HL-60 (cell line): ENCODE measurements at regions not wholly inside any gene's neighbourhood (a gene's known extent, or its start where the extent isn't known, plus 50 kb on each side); places are given as distances from the start of the nearest gene placed in this dataset.
"Not testable (repeated sequence)": the region's sequence is repeated elsewhere in the genome, so short reads cannot be mapped to it uniquely, and the experiment has no call there.

Experiments
- DNase-seq, 2 experiments: peaks; one replicate each; pipeline ENCODE4 v3.0.0-alpha.2; 2010 to 2020; ENCODE audit warnings: low read depth in 1 of 2, low spot score in 1 of 2
- H3K27ac ChIP-seq: fragments of 250-450 bp; sonication (Bioruptor Pico); replicated peaks from 2 replicates; pipeline ENCODE4 v1.5.1; 2020; ENCODE audit warnings: mild to moderate bottlenecking, moderate library complexity
- H3K27me3 ChIP-seq: fragments of 250-450 bp; sonication (Bioruptor Pico); 2 replicates; pipeline ENCODE4 v1.5.1; 2021; ENCODE audit warnings: mild to moderate bottlenecking, moderate library complexity; ENCODE audit not compliant: insufficient read depth, poor library complexity, severe bottlenecking
- H3K4me3 ChIP-seq: replicated peaks from 2 replicates; pipeline ENCODE4 v1.5.1; 2011; ENCODE audit warnings: mild to moderate bottlenecking, control low read depth, low read length; ENCODE audit not compliant: insufficient read depth
- CTCF ChIP-seq: IDR thresholded peaks from one replicate; pipeline ENCODE4 v1.5.1; 2011; ENCODE audit warnings: low read length, control low read depth, inconsistent platforms; ENCODE audit not compliant: insufficient read depth
- GABPA ChIP-seq: IDR thresholded peaks from 2 replicates; pipeline ENCODE4 v1.6.1; 2012; ENCODE audit warnings: low read depth
- POLR2AphosphoS5 ChIP-seq: IDR thresholded peaks from 2 replicates; pipeline ENCODE4 v1.6.1; 2012; ENCODE audit warnings: low read depth
- REST ChIP-seq: IDR thresholded peaks from 2 replicates; pipeline ENCODE4 v1.6.1; 2012; ENCODE audit warnings: low read depth; ENCODE audit not compliant: insufficient replicate concordance
- SPI1 ChIP-seq: IDR thresholded peaks from 2 replicates; pipeline ENCODE4 v1.6.1; 2012; ENCODE audit warnings: low read depth, mild to moderate bottlenecking, borderline replicate concordance

DNA sequence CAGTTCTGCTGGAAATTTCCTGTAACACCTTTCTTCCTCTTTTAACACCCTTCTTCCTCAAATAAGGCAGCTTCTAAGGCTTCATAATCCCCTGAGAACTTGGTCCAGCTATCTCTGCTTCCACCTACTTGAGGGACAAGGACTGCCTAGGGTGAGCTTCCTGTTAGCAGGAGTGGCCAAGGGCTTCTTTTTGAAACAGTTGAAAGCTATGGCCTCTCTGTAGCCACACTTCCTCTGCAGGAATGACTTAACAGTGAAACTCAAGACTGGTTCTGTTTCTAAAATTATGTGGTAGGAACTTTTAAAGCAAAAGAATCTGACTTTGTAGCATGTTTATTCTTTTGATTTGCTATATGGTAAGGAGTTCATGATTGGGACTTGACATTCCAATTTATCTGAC lies 108.5 kb upstream of the WDR1 start:
- no peak for DNase-seq
- Histone ChIP-seq H3K27ac (no peak overlapping the region), H3K4me3 (no peak overlapping the region), H3K27me3 (no peaks in the 10 kb centered on the region)
- TF ChIP-seq POLR2AphosphoS5 (no peak), CTCF (no peak), REST (no peak), SPI1 (no peak), GABPA (no peak)

- no peak for DNase-seq
- no peaks in the 10 kb centered on the region for H3K27me3 ChIP-seq
- H3K4me3 ChIP-seq = no peak overlapping the region
- no peak overlapping the region for H3K27ac ChIP-seq
- no peak for TF ChIP-seq SPI1
- no peak for TF ChIP-seq GABPA
- no peak for TF ChIP-seq CTCF
- TF ChIP-seq REST = no peak
- no peak for TF ChIP-seq POLR2AphosphoS5
These were observed 107.2 kb upstream of the WDR1 start for GRCh38 chr4:10223782-10224181.

- H3K27ac ChIP-seq, DNase-seq, H3K4me3 ChIP-seq, H3K27me3 ChIP-seq: not testable (repeated sequence)
These were observed 96.9 kb upstream of the WDR1 start for GRCh38 chr4:10213481-10213880.

GRCh38 chr4:10212901-10213300 lies 96.3 kb upstream of the WDR1 start:
- Histone ChIP-seq H3K27me3 (no peaks in the 10 kb centered on the region), H3K27ac (no peak overlapping the region)
- TF ChIP-seq SPI1 (no peak), REST (no peak), POLR2AphosphoS5 (no peak), CTCF (no peak), GABPA (no peak)

More at GRCh38 chr4:10212901-10213300, 96.3 kb upstream of the WDR1 start:
- no peak for DNase-seq
- H3K4me3 ChIP-seq = no peak overlapping the region
